GM12892 (cell line): ENCODE measurements at regions not wholly inside any gene's neighbourhood (a gene's known extent, or its start where the extent isn't known, plus 50 kb on each side); places are given as distances from the start of the nearest gene placed in this dataset.

ENCODE experiments used
- POLR2A ChIP-seq: IDR thresholded peaks from 2 replicates; pipeline ENCODE4 v1.6.1; 2011; ENCODE audit warnings: low read depth, low read length, control low read depth
- POLR2AphosphoS5 ChIP-seq: IDR thresholded peaks from 2 replicates; pipeline ENCODE4 v1.6.1; 2011; ENCODE audit warnings: low read depth, low read length, control low read depth
- TAF1 ChIP-seq: IDR thresholded peaks from 2 replicates; pipeline ENCODE4 v1.6.1; 2011; ENCODE audit warnings: low read depth, mild to moderate bottlenecking, control low read depth, low read length, borderline replicate concordance

DNA sequence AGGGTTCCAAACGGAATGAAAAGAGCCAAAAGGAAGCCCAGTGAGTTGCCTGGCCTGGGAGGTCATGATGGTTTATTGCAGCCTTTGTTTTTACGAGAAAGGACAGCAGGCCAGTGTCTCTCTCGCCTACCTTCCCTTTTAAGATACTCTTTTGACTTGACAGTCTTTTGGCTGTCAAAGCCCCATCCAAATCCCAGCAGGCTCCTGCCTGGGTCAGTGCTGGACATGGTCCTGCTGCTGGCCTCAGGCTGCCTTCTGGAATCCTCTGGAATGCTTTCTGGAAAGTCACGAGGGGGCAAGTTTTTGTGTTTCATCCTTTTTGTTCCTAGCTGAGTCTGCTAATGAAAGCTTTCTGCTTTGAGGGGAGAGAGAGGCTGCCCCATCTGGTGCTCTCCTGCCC, 444.8 kb downstream of the OLFM4 start:
- TF ChIP-seq POLR2A (no peak), POLR2AphosphoS5 (no peak), TAF1 (no peak)
